GM12878 (cell line): ENCODE measurements at regions not wholly inside any gene's neighbourhood (a gene's known extent, or its start where the extent isn't known, plus 50 kb on each side); places are given as distances from the start of the nearest gene placed in this dataset.

Experiments used
- DPF2 ChIP-seq: fragments of 450-650 bp; IDR thresholded peaks from 2 replicates; pipeline ENCODE4 v1.6.1; 2017; ENCODE audit warnings: mild to moderate bottlenecking
- POLR2A ChIP-seq: IDR thresholded peaks from 2 replicates; pipeline ENCODE4 v1.6.1; 2011; ENCODE audit warnings: low read depth, mild to moderate bottlenecking, low read length
- TF ChIP-seq, protein P1 (sequence below): IDR thresholded peaks from 2 replicates; pipeline ENCODE4 v1.6.1; 2011; ENCODE audit warnings: mild to moderate bottlenecking, low read depth, low read length, moderate library complexity; ENCODE audit not compliant: insufficient replicate concordance
- TF ChIP-seq, protein P2 (sequence below), 3 experiments: IDR thresholded peaks in 2 of 3; conservative IDR thresholded peaks in 1 of 3; 2 replicates each; pipeline ENCODE4 v1.5.1; 2011; ENCODE audit warnings: low read depth in 3 of 3, low read length in 3 of 3, mild to moderate bottlenecking in 3 of 3, control low read depth in 2 of 3, moderate library complexity in 2 of 3, inconsistent platforms in 1 of 3, mixed read lengths in 1 of 3; ENCODE audit not compliant: control insufficient read depth in 2 of 3, insufficient read depth in 1 of 3; ENCODE audit errors: extremely low read depth in 1 of 3
- TF ChIP-seq, protein P3 (sequence below): IDR thresholded peaks from 2 replicates; pipeline ENCODE4 v1.6.1; 2012; ENCODE audit warnings: low read depth, low read length, improper control_type of control experiment
- TF ChIP-seq, protein P4 (sequence below): IDR thresholded peaks from 2 replicates; pipeline ENCODE4 v1.6.1; 2011; ENCODE audit warnings: borderline replicate concordance, low read depth, mild to moderate bottlenecking, moderate library complexity, mixed read lengths, low read length; ENCODE audit not compliant: insufficient read depth; ENCODE audit errors: extremely low read length

DNA sequence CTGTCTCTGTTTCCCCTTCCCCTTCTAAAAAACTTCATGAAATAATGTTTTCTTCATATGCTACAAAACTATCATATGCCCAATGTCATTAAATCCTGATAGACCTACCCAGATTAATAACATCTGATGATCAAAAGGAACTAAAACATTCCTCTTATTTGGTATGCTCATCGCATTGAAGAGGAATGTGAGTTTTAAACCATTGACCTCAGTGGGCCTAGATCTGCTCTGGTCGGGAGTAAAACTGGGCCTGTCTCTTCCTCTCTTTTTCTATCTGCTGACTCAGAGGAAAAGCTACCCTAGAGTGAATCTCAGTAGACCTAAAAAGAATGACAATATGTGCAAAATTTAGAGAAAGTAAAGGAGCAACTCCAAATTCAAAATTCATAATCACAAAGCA lies 275.8 kb downstream of the SATB1 start:
- TF ChIP-seq, protein P1, sequence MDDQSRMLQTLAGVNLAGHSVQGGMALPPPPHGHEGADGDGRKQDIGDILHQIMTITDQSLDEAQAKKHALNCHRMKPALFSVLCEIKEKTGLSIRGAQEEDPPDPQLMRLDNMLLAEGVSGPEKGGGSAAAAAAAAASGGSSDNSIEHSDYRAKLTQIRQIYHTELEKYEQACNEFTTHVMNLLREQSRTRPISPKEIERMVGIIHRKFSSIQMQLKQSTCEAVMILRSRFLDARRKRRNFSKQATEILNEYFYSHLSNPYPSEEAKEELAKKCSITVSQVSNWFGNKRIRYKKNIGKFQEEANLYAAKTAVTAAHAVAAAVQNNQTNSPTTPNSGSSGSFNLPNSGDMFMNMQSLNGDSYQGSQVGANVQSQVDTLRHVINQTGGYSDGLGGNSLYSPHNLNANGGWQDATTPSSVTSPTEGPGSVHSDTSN, result no peak
- TF ChIP-seq, protein P2, sequence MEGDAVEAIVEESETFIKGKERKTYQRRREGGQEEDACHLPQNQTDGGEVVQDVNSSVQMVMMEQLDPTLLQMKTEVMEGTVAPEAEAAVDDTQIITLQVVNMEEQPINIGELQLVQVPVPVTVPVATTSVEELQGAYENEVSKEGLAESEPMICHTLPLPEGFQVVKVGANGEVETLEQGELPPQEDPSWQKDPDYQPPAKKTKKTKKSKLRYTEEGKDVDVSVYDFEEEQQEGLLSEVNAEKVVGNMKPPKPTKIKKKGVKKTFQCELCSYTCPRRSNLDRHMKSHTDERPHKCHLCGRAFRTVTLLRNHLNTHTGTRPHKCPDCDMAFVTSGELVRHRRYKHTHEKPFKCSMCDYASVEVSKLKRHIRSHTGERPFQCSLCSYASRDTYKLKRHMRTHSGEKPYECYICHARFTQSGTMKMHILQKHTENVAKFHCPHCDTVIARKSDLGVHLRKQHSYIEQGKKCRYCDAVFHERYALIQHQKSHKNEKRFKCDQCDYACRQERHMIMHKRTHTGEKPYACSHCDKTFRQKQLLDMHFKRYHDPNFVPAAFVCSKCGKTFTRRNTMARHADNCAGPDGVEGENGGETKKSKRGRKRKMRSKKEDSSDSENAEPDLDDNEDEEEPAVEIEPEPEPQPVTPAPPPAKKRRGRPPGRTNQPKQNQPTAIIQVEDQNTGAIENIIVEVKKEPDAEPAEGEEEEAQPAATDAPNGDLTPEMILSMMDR (IDR thresholded peaks at IDR 0.05 in 2 of 3, conservative IDR thresholded peaks at IDR 0.05 in 1 of 3; ENCODE audit: control insufficient read depth in 2 of 3, extremely low read depth in 1 of 3, insufficient read depth in 1 of 3, low read depth in 3 of 3, low read length in 3 of 3), result no peak
- TF ChIP-seq, protein P3, sequence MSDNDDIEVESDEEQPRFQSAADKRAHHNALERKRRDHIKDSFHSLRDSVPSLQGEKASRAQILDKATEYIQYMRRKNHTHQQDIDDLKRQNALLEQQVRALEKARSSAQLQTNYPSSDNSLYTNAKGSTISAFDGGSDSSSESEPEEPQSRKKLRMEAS, result no peak
- TF ChIP-seq DPF2 (no peak), POLR2A (no peak)
- TF ChIP-seq, protein P4, sequence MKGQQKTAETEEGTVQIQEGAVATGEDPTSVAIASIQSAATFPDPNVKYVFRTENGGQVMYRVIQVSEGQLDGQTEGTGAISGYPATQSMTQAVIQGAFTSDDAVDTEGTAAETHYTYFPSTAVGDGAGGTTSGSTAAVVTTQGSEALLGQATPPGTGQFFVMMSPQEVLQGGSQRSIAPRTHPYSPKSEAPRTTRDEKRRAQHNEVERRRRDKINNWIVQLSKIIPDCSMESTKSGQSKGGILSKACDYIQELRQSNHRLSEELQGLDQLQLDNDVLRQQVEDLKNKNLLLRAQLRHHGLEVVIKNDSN, result no peak
